ENCODE measurements at regions not wholly inside any gene's neighbourhood (a gene's known extent, or its start where the extent isn't known, plus 50 kb on each side); places are given as distances from the start of the nearest gene placed in this dataset.

GRCh38 chr18:76051396-76052226, 443.4 kb downstream of the ZNF516 start:
- no peak for TF ChIP-seq ETS1 (IDR thresholded peaks at IDR 0.05)
- no peak for TF ChIP-seq EZH2phosphoT487 (IDR thresholded peaks at IDR 0.05; ENCODE audit: unreplicated experiment)
- no peak for TF ChIP-seq EZH2 (IDR thresholded peaks at IDR 0.05; ENCODE audit: low read depth, unreplicated experiment)
- no peak for TF ChIP-seq REST (IDR thresholded peaks at IDR 0.05; ENCODE audit: unreplicated experiment)
- TF ChIP-seq POLR2AphosphoS5 (IDR thresholded peaks at IDR 0.05; ENCODE audit: low read depth), result no peak
- TF ChIP-seq ZNF114 (CRISPR knock-in tag; IDR thresholded peaks at IDR 0.05), result no peak
- TF ChIP-seq JUNB (IDR thresholded peaks at IDR 0.05; ENCODE audit: unreplicated experiment), result no peak
- Mint-ChIP-seq H3K27ac (peak overlapping the region; percentile 25; the same call in 1 of the 2 replicates), H3K36me3 (ENCODE audit: low read depth) (no peaks in the 10 kb centered on the region), H3K4me1 (peaks cover 11% of the 10 kb centered on the region), H3K9me3 (no peaks in the 10 kb centered on the region; the same call in 2 of the 3 replicates), H3K4me3 (no peak overlapping the region), H3K27me3 (ENCODE audit: insufficient read depth, low read depth, poor library complexity) (peaks cover 2% of the 10 kb centered on the region)
- no peaks in the 10 kb centered on the region for H3F3A ChIP-seq (replicated peaks; ENCODE audit: low read depth)
- H4K20me1 ChIP-seq (replicated peaks; ENCODE audit: insufficient read depth), result no peaks in the 10 kb centered on the region
- H2AFZ ChIP-seq, result no peak overlapping the region
- no peak overlapping the region for H3K27ac ChIP-seq (ENCODE audit: low read depth)
- no peak for DNase-seq (ENCODE audit: low spot score)
- no peaks in the 10 kb centered on the region for H3K79me2 ChIP-seq (replicated peaks; ENCODE audit: insufficient read depth)
- no peaks in the 10 kb centered on the region for H3K36me3 ChIP-seq (ENCODE audit: insufficient read depth)
- no peak overlapping the region for H3K4me2 ChIP-seq
- H3K27me3 ChIP-seq (ENCODE audit: insufficient read depth), result no peaks in the 10 kb centered on the region
- no peak for ATAC-seq
- H3K4me1 ChIP-seq (ENCODE audit: insufficient read depth), result 0 out of 2 replicates have a peak, but pooled peaks cover 4% of the 10 kb centered on the region
- no peak overlapping the region for H3K4me3 ChIP-seq
- no peaks in the 10 kb centered on the region for H3K9me2 ChIP-seq (ENCODE audit: insufficient read depth)

GRCh38 chr18:76046221-76046620, 448.8 kb downstream of the ZNF516 start:
- Mint-ChIP-seq H3K4me3 (no peak overlapping the region), H3K27ac (no peak overlapping the region), H3K27me3 (ENCODE audit: insufficient read depth, low read depth, poor library complexity) (peaks cover 3% of the 10 kb centered on the region), H3K4me1 (no peaks in the 10 kb centered on the region), H3K36me3 (ENCODE audit: low read depth) (no peaks in the 10 kb centered on the region), H3K9me3 (no peaks in the 10 kb centered on the region; the same call in 2 of the 3 replicates)
- Histone ChIP-seq H2AFZ (no peak overlapping the region), H3F3A (replicated peaks; ENCODE audit: low read depth) (no peaks in the 10 kb centered on the region), H3K36me3 (ENCODE audit: insufficient read depth) (no peaks in the 10 kb centered on the region), H3K27me3 (ENCODE audit: insufficient read depth) (no peaks in the 10 kb centered on the region), H3K4me2 (no peak overlapping the region), H3K27ac (ENCODE audit: low read depth) (no peak overlapping the region), H3K9me2 (ENCODE audit: insufficient read depth) (no peaks in the 10 kb centered on the region), H3K4me1 (ENCODE audit: insufficient read depth) (no peaks in the 10 kb centered on the region), H3K79me2 (replicated peaks; ENCODE audit: insufficient read depth) (no peaks in the 10 kb centered on the region), H4K20me1 (replicated peaks; ENCODE audit: insufficient read depth) (no peaks in the 10 kb centered on the region), H3K4me3 (no peak overlapping the region)
- no peak for DNase-seq (ENCODE audit: low spot score)
- ATAC-seq, result no peak
- TF ChIP-seq REST (IDR thresholded peaks at IDR 0.05; ENCODE audit: unreplicated experiment) (no peak), EZH2phosphoT487 (IDR thresholded peaks at IDR 0.05; ENCODE audit: unreplicated experiment) (no peak), STAT1 (IDR thresholded peaks at IDR 0.05; ENCODE audit: unreplicated experiment) (no peak), CREB1 (CRISPR knock-in tag; IDR thresholded peaks at IDR 0.05; ENCODE audit: low read depth) (no peak), ETS1 (IDR thresholded peaks at IDR 0.05) (no peak)

Measured in GM23338 (cell line).